DOHH2 (cell line): ENCODE measurements at regions not wholly inside any gene's neighbourhood (a gene's known extent, or its start where the extent isn't known, plus 50 kb on each side); places are given as distances from the start of the nearest gene placed in this dataset.

Source experiments
- CTCF ChIP-seq: fragments of 200-600 bp; sonication (generic); IDR thresholded peaks from one replicate; pipeline ENCODE4 v1.5.1; 2014; ENCODE audit warnings: antibody characterized with exemption, mild to moderate bottlenecking, low read depth, low read length; ENCODE audit not compliant: poor library complexity, severe bottlenecking
- EZH2phosphoT487 ChIP-seq: fragments of 200-600 bp; sonication (generic); IDR thresholded peaks from 2 replicates; pipeline ENCODE4 v1.6.1; 2017; ENCODE audit warnings: borderline replicate concordance, mild to moderate bottlenecking, antibody characterized with exemption, low read length, moderate library complexity, mixed read lengths

GRCh38 chr13:86608701-86609100, 809.5 kb upstream of the SLITRK6 start:
- no peak for TF ChIP-seq CTCF
- no peak for TF ChIP-seq EZH2phosphoT487
